A549 (cell line): ENCODE measurements at regions not wholly inside any gene's neighbourhood (a gene's known extent, or its start where the extent isn't known, plus 50 kb on each side); places are given as distances from the start of the nearest gene placed in this dataset.

ENCODE experiments used
- EP300 ChIP-seq, 2 experiments: fragments of >200 bp; sonication (Bioruptor Twin); formaldehyde crosslinking; IDR thresholded peaks; 2 replicates in 1 of 2; 3 replicates in 1 of 2; pipeline ENCODE4 v1.6.1; 2016 to 2017
- MAFK ChIP-seq: fragments of 450-650 bp; IDR thresholded peaks from 2 replicates; pipeline ENCODE4 v1.6.1; 2014; ENCODE audit not compliant: partially characterized antibody
- POLR2A ChIP-seq: IDR thresholded peaks from 2 replicates; pipeline ENCODE4 v1.6.1; 2012; ENCODE audit warnings: mild to moderate bottlenecking, low read length
- SMC3 ChIP-seq: fragments of >200 bp; sonication (Bioruptor Twin); formaldehyde crosslinking; IDR thresholded peaks from 3 replicates; pipeline ENCODE4 v1.6.1; 2018; ENCODE audit warnings: inconsistent platforms
- TF ChIP-seq, protein P1 (sequence below): fragments of >200 bp; sonication (Bioruptor Twin); formaldehyde crosslinking; IDR thresholded peaks from 3 replicates; pipeline ENCODE4 v1.5.1; 2016

DNA sequence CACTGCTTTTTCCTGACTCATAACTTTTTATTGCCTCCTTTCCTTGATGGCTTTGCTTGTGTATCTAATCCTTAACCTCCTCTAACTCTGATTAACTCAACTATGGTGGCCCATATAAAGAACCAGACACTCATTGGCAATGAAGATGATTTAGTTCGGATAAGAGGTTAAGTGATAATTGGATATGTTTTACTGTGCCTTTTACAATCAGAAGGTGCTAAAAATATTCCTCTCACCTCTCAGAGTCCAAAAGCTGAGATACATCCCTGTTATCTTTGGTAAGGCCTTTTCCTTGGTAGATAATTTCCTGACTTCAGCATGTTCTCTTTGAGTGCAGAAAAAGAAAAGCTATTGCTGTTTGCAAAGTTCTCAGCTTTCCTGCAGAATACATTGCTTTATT lies 367.7 kb downstream of the SLC16A7 start:
- no peak for TF ChIP-seq EP300 (IDR thresholded peaks at IDR 0.05)
- TF ChIP-seq, protein P1, sequence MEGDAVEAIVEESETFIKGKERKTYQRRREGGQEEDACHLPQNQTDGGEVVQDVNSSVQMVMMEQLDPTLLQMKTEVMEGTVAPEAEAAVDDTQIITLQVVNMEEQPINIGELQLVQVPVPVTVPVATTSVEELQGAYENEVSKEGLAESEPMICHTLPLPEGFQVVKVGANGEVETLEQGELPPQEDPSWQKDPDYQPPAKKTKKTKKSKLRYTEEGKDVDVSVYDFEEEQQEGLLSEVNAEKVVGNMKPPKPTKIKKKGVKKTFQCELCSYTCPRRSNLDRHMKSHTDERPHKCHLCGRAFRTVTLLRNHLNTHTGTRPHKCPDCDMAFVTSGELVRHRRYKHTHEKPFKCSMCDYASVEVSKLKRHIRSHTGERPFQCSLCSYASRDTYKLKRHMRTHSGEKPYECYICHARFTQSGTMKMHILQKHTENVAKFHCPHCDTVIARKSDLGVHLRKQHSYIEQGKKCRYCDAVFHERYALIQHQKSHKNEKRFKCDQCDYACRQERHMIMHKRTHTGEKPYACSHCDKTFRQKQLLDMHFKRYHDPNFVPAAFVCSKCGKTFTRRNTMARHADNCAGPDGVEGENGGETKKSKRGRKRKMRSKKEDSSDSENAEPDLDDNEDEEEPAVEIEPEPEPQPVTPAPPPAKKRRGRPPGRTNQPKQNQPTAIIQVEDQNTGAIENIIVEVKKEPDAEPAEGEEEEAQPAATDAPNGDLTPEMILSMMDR, result no peak
- no peak for TF ChIP-seq SMC3
- TF ChIP-seq MAFK, result no peak
- no peak for TF ChIP-seq POLR2A
